ENCODE measurements at regions not wholly inside any gene's neighbourhood (a gene's known extent, or its start where the extent isn't known, plus 50 kb on each side); places are given as distances from the start of the nearest gene placed in this dataset.

DNA sequence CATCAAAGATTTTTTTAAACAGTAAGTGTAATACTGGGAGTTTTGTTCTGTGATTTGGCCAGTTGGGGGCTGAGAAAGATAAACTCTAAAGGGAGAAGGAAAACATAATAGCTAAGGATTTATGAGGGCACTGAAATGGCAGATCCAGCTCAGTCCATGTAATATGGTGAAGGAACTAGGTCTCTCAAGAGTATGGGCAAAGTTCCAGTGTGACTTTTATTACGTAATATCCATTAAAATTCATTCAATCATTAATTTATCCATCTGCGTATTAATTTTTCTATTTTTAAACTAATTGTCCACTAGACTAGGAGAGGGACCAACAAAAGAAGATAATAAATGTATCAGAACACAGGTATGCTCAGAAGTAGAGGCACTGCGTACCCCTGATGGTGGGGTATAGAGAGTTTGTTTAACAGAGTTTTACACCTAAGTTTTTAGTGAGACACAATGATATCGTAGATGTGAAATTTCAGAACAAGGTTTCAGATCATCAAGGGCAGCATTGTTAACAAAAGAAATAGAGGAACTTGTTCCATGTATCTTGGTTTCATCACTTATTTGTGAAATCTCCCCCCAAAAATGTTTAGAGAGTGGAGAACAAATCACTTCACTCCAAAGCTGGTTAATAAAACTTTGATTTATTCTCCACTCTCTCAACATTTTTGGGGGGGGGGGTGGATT, 351.1 kb downstream of the GRXCR1 start:
- Histone ChIP-seq H3K27me3 (ENCODE audit: control insufficient read depth, insufficient read depth, low read length) (no peaks in the 10 kb centered on the region), H3K4me1 (ENCODE audit: control insufficient read depth, insufficient read depth, low read length) (no peaks in the 10 kb centered on the region), H3K9ac (ENCODE audit: low read length) (no peak overlapping the region), H3K4me3 (ENCODE audit: low read depth, low read length) (no peak overlapping the region), H3K27ac (ENCODE audit: low read depth, low read length) (no peak overlapping the region), H3K9me3 (ENCODE audit: control insufficient read depth, insufficient read depth, low read depth, low read length) (no peaks in the 10 kb centered on the region), H3K36me3 (ENCODE audit: control insufficient read depth, insufficient read depth, low read length) (no peaks in the 10 kb centered on the region)

GRCh38 chr4:43244688-43245382, 352.3 kb downstream of the GRXCR1 start:
- no peaks in the 10 kb centered on the region for H3K27me3 ChIP-seq (ENCODE audit: control insufficient read depth, insufficient read depth, low read length)
- H3K9me3 ChIP-seq (ENCODE audit: control insufficient read depth, insufficient read depth, low read depth, low read length) = no peaks in the 10 kb centered on the region
- no peak overlapping the region for H3K4me3 ChIP-seq (ENCODE audit: low read depth, low read length)
- no peaks in the 10 kb centered on the region for H3K36me3 ChIP-seq (ENCODE audit: control insufficient read depth, insufficient read depth, low read length)
- no peaks in the 10 kb centered on the region for H3K4me1 ChIP-seq (ENCODE audit: control insufficient read depth, insufficient read depth, low read length)
- H3K27ac ChIP-seq (ENCODE audit: low read depth, low read length) = no peak overlapping the region
- no peak overlapping the region for H3K9ac ChIP-seq (ENCODE audit: low read length)

DNA sequence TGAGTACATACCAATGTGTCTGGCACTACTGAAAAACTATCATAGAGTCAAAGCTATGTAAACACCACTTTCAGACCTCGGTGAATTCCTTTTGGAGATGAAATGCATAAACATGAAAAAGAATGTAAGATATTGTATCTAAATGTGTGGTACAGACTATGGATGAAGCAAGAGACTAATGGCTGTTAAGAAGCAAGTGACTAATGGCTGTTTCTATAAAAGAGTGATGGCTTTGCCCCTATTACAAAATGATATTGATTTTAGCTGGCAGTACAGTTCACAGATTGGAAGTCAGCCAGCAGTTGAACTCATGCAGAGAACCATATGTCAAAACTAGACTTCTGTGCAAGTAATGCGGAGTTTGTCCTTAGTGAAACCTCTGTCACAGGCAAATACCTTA, 359.3 kb downstream of the GRXCR1 start:
- no peaks in the 10 kb centered on the region for H3K27me3 ChIP-seq (ENCODE audit: control insufficient read depth, insufficient read depth, low read length)
- H3K9me3 ChIP-seq (ENCODE audit: control insufficient read depth, insufficient read depth, low read depth, low read length) = no peaks in the 10 kb centered on the region
- H3K27ac ChIP-seq (ENCODE audit: low read depth, low read length) = no peak overlapping the region
- no peak overlapping the region for H3K4me3 ChIP-seq (ENCODE audit: low read depth, low read length)
- H3K4me1 ChIP-seq (ENCODE audit: control insufficient read depth, insufficient read depth, low read length) = no peaks in the 10 kb centered on the region
- no peak overlapping the region for H3K9ac ChIP-seq (ENCODE audit: low read length)
- H3K36me3 ChIP-seq (ENCODE audit: control insufficient read depth, insufficient read depth, low read length) = no peaks in the 10 kb centered on the region

DNA sequence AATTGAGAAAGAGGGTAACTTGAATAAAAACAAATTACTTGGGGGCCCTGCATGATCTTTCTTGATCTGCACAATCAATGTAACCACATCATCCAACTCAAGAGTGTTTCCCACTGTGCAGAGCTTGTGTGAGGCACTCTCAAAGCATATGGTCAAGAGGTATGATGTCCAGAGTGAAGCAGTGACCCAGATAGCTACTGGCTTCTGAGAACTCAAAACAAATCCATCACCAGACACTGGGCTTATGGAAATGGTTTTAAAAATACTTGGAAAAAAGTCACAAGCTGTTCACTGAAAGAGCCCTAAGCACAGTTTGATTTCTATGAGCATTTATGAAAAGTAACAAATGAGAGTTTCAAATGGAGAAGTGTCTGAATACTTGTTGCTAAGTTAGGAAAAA, 361.0 kb downstream of the GRXCR1 start:
- H3K4me1 ChIP-seq (ENCODE audit: control insufficient read depth, insufficient read depth, low read length) = no peaks in the 10 kb centered on the region
- H3K9ac ChIP-seq (ENCODE audit: low read length) = no peak overlapping the region
- H3K4me3 ChIP-seq (ENCODE audit: low read depth, low read length) = no peak overlapping the region
- H3K27me3 ChIP-seq (ENCODE audit: control insufficient read depth, insufficient read depth, low read length) = no peaks in the 10 kb centered on the region
- H3K27ac ChIP-seq (ENCODE audit: low read depth, low read length) = no peak overlapping the region
- no peaks in the 10 kb centered on the region for H3K36me3 ChIP-seq (ENCODE audit: control insufficient read depth, insufficient read depth, low read length)
- no peaks in the 10 kb centered on the region for H3K9me3 ChIP-seq (ENCODE audit: control insufficient read depth, insufficient read depth, low read depth, low read length)

GRCh38 chr4:43264730-43265129, 372.2 kb downstream of the GRXCR1 start:
- Histone ChIP-seq H3K4me1 (ENCODE audit: control insufficient read depth, insufficient read depth, low read length) (no peaks in the 10 kb centered on the region), H3K4me3 (ENCODE audit: low read depth, low read length) (no peak overlapping the region), H3K9ac (ENCODE audit: low read length) (no peak overlapping the region)

DNA sequence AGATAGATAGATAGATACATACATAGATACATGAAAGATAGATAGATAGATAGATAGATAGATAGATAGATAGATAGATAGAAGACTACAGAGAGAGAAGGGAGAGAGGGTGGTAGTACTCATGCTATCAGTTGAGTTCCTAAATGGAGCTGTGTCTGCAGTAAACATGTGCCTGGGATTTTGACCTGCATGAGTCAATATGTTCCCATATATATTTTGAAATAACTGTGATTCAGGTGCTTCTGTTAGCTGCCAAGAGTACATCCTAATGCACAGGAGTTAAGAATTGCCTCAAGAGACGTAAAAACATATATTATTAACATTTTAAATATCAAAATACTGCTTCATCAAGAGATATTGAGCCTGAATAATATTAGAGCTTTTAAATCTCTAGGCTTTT, 379.4 kb downstream of the GRXCR1 start:
- no peak overlapping the region for H3K9ac ChIP-seq (ENCODE audit: low read length)
- no peak overlapping the region for H3K4me3 ChIP-seq (ENCODE audit: low read depth, low read length)
- H3K27me3 ChIP-seq (ENCODE audit: control insufficient read depth, insufficient read depth, low read length) = no peaks in the 10 kb centered on the region
- no peaks in the 10 kb centered on the region for H3K36me3 ChIP-seq (ENCODE audit: control insufficient read depth, insufficient read depth, low read length)
- H3K9me3 ChIP-seq (ENCODE audit: control insufficient read depth, insufficient read depth, low read depth, low read length) = no peaks in the 10 kb centered on the region
- no peak overlapping the region for H3K27ac ChIP-seq (ENCODE audit: low read depth, low read length)
- H3K4me1 ChIP-seq (ENCODE audit: control insufficient read depth, insufficient read depth, low read length) = peaks cover 8% of the 10 kb centered on the region; the same call in 1 of the 2 replicates

More at GRCh38 chr4:43264730-43265129, 372.2 kb downstream of the GRXCR1 start:
- H3K36me3 ChIP-seq (ENCODE audit: control insufficient read depth, insufficient read depth, low read length) = no peaks in the 10 kb centered on the region
- H3K27ac ChIP-seq (ENCODE audit: low read depth, low read length) = no peak overlapping the region
- no peaks in the 10 kb centered on the region for H3K9me3 ChIP-seq (ENCODE audit: control insufficient read depth, insufficient read depth, low read depth, low read length)
- H3K27me3 ChIP-seq (ENCODE audit: control insufficient read depth, insufficient read depth, low read length) = no peaks in the 10 kb centered on the region

GRCh38 chr4:43274376-43274775, 381.9 kb downstream of the GRXCR1 start:
- H3K4me1 ChIP-seq (ENCODE audit: control insufficient read depth, insufficient read depth, low read length) = peaks cover 8% of the 10 kb centered on the region; the same call in 1 of the 2 replicates
- no peaks in the 10 kb centered on the region for H3K27me3 ChIP-seq (ENCODE audit: control insufficient read depth, insufficient read depth, low read length)
- H3K9ac ChIP-seq (ENCODE audit: low read length) = no peak overlapping the region
- no peak overlapping the region for H3K27ac ChIP-seq (ENCODE audit: low read depth, low read length)
- no peak overlapping the region for H3K4me3 ChIP-seq (ENCODE audit: low read depth, low read length)
- no peaks in the 10 kb centered on the region for H3K36me3 ChIP-seq (ENCODE audit: control insufficient read depth, insufficient read depth, low read length)
- no peaks in the 10 kb centered on the region for H3K9me3 ChIP-seq (ENCODE audit: control insufficient read depth, insufficient read depth, low read depth, low read length)

DNA sequence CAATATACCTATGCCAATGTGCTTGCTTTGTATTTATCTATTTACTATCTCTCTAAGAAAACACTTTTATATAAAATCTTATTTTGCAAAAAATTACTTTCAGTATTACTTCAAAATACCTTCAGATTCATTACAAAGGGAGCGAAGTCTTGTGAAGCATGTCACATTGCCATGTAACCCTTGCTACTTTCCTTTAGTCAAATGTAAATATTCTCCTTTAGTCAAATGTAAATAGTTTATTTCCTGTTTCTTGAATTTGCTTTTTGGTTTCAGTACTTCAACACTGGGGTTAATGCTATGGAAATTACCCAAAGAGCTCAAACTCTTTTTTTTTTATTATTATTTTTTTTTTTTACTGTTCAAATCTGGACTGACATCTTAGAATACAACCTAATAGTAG, 383.3 kb downstream of the GRXCR1 start:
- Histone ChIP-seq H3K27ac (ENCODE audit: low read depth, low read length) (no peak overlapping the region), H3K36me3 (ENCODE audit: control insufficient read depth, insufficient read depth, low read length) (no peaks in the 10 kb centered on the region), H3K4me3 (ENCODE audit: low read depth, low read length) (no peak overlapping the region), H3K4me1 (ENCODE audit: control insufficient read depth, insufficient read depth, low read length) (peaks cover 8% of the 10 kb centered on the region; the same call in 1 of the 2 replicates), H3K9me3 (ENCODE audit: control insufficient read depth, insufficient read depth, low read depth, low read length) (no peaks in the 10 kb centered on the region), H3K9ac (ENCODE audit: low read length) (no peak overlapping the region), H3K27me3 (ENCODE audit: control insufficient read depth, insufficient read depth, low read length) (no peaks in the 10 kb centered on the region)

DNA sequence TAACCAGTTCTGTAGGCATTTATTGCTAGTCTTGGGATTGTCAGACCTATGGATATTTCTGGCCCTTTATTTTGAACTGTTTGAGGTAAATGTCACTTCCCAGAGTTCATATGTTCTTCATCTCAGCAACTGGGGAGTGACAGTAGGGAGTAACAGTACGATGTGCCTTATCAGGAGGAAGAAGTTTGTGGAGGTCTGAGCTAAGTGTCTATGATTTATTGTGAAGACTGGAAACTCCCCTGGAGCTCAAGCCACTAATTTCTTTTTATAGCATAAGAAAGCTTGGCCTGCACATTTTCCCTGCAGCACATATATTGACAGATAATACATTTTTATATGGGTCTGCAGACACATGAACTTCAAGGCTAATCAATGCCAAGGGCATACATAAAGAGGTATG, 383.8 kb downstream of the GRXCR1 start:
- Histone ChIP-seq H3K27ac (ENCODE audit: low read depth, low read length) (no peak overlapping the region), H3K36me3 (ENCODE audit: control insufficient read depth, insufficient read depth, low read length) (no peaks in the 10 kb centered on the region), H3K27me3 (ENCODE audit: control insufficient read depth, insufficient read depth, low read length) (no peaks in the 10 kb centered on the region), H3K4me3 (ENCODE audit: low read depth, low read length) (no peak overlapping the region), H3K4me1 (ENCODE audit: control insufficient read depth, insufficient read depth, low read length) (peaks cover 8% of the 10 kb centered on the region; the same call in 1 of the 2 replicates), H3K9me3 (ENCODE audit: control insufficient read depth, insufficient read depth, low read depth, low read length) (no peaks in the 10 kb centered on the region), H3K9ac (ENCODE audit: low read length) (no peak overlapping the region)

DNA sequence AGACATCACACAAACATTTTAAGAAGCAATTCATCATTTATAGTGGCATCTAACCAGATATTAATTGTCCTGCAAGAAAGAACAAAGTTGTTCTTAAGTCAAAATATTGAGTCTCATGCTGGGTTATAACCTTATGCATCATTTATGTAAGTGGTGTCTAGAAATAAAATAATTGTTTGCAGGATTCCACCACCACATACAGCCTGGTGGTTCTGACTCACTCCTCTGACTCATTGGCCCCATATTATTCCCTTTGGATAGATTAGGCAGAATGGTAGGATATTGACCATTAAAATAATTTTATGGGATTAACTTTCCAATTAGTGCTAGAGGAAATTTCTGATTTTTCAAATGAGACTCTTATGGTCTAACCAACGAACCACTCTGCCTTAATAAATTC, 384.5 kb downstream of the GRXCR1 start:
- no peak overlapping the region for H3K27ac ChIP-seq (ENCODE audit: low read depth, low read length)
- H3K4me1 ChIP-seq (ENCODE audit: control insufficient read depth, insufficient read depth, low read length) = peaks cover 8% of the 10 kb centered on the region; the same call in 1 of the 2 replicates
- H3K27me3 ChIP-seq (ENCODE audit: control insufficient read depth, insufficient read depth, low read length) = no peaks in the 10 kb centered on the region
- H3K9me3 ChIP-seq (ENCODE audit: control insufficient read depth, insufficient read depth, low read depth, low read length) = no peaks in the 10 kb centered on the region
- H3K4me3 ChIP-seq (ENCODE audit: low read depth, low read length) = no peak overlapping the region
- H3K36me3 ChIP-seq (ENCODE audit: control insufficient read depth, insufficient read depth, low read length) = no peaks in the 10 kb centered on the region
- no peak overlapping the region for H3K9ac ChIP-seq (ENCODE audit: low read length)

GRCh38 chr4:43282534-43282933, 390.0 kb downstream of the GRXCR1 start:
- H3K4me1 ChIP-seq (ENCODE audit: control insufficient read depth, insufficient read depth, low read length) = no peaks in the 10 kb centered on the region

More at GRCh38 chr4:43282534-43282933, 390.0 kb downstream of the GRXCR1 start:
- no peak overlapping the region for H3K9ac ChIP-seq (ENCODE audit: low read length)
- no peaks in the 10 kb centered on the region for H3K36me3 ChIP-seq (ENCODE audit: control insufficient read depth, insufficient read depth, low read length)
- H3K27me3 ChIP-seq (ENCODE audit: control insufficient read depth, insufficient read depth, low read length) = no peaks in the 10 kb centered on the region
- H3K9me3 ChIP-seq (ENCODE audit: control insufficient read depth, insufficient read depth, low read depth, low read length) = no peaks in the 10 kb centered on the region
- H3K27ac ChIP-seq (ENCODE audit: low read depth, low read length) = no peak overlapping the region
- no peak overlapping the region for H3K4me3 ChIP-seq (ENCODE audit: low read depth, low read length)

All from HUES6 (cell line).